Gastroesophageal sphincter (tissue), 3 donors: ENCODE measurements at regions not wholly inside any gene's neighbourhood (a gene's known extent, or its start where the extent isn't known, plus 50 kb on each side); places are given as distances from the start of the nearest gene placed in this dataset.

Experiments used
- CTCF ChIP-seq, 4 experiments: fragments of 200-600 bp in 2 of 4; fragments of 450-650 bp in 2 of 4; sonication (generic) in 1 of 4; IDR thresholded peaks; one replicate each; pipeline ENCODE4 v1.5.1; 2017 to 2019; ENCODE audit warnings: antibody characterized with exemption in 4 of 4, mild to moderate bottlenecking in 2 of 4, moderate library complexity in 2 of 4
- EP300 ChIP-seq: sonication (generic); formaldehyde crosslinking; IDR thresholded peaks from one replicate; pipeline ENCODE4 v1.6.1; 2017; ENCODE audit warnings: antibody characterized with exemption, mild to moderate bottlenecking
- POLR2A ChIP-seq, 2 donors: fragments of 450-650 bp; IDR thresholded peaks; one replicate each; pipeline ENCODE4 v1.6.1; 2017; ENCODE audit warnings: antibody characterized with exemption in 2 of 2, mild to moderate bottlenecking in 2 of 2, moderate library complexity in 1 of 2
- POLR2AphosphoS5 ChIP-seq: sonication (generic); formaldehyde crosslinking; IDR thresholded peaks from one replicate; pipeline ENCODE4 v1.6.1; 2017; ENCODE audit warnings: antibody characterized with exemption

DNA sequence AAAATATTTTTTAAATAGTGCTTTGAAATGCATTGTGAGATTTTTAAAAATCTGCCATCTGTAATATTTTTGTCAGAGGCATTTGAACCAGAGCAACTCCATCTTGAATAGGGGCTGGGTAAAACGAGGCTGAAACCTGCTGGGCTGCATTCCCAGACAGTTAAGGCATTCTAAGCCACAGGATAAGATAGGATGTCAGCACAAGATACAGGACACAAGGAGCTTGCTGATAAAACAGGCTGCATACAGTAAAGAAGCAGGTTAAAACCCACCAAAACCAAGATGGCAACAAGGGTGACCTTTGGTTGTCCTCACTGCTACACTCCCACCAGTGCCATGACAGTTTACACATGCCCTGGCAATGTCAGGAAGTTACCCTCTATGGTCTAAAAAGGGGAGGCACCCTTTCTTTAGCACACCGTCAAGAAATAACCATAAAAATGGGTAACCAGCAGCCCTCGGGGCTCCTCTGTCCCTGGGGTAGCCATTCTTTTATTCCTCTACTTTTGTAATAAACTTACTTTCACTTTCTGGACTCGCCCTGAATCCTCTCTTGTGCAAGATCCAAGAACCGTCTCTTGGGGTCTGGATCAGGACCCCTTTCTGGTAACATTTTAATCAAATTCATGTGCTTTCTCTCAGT is 273.7 kb downstream of the SEMA3D start:
- TF ChIP-seq CTCF (IDR thresholded peaks at IDR 0.05): no peak
- TF ChIP-seq POLR2A (IDR thresholded peaks at IDR 0.05): no peak
- TF ChIP-seq POLR2AphosphoS5: no peak
- no peak for TF ChIP-seq EP300
